Heart right ventricle (tissue), 16 donors: ENCODE measurements at regions not wholly inside any gene's neighbourhood (a gene's known extent, or its start where the extent isn't known, plus 50 kb on each side); places are given as distances from the start of the nearest gene placed in this dataset.

Experiments used
- ATAC-seq, 8 donors: fragments of 200-7000 bp; cut with Tn5 transposase; one replicate each; pipeline ENCODE4 v1.9.1; 2020; ENCODE audit warnings: mild to moderate bottlenecking in 8 of 8, moderate library complexity in 8 of 8, moderate number of reproducible peaks in 1 of 8
- DNase-seq, 2 donors: peaks; one replicate each; pipeline ENCODE4 v3.0.0-alpha.2; 2020
- H3K27ac ChIP-seq, 10 donors: fragments of 200-600 bp; sonication (generic) in 2 of 10; one replicate each; pipeline versions ENCODE4 v1.5.0 to v1.8.0; 2020 to 2022; ENCODE audit warnings: mild to moderate bottlenecking in 3 of 10
- H3K27me3 ChIP-seq, 7 donors: fragments of 200-600 bp; one replicate each; pipeline ENCODE4 v1.8.0; 2021 to 2022; ENCODE audit warnings: mild to moderate bottlenecking in 2 of 7
- H3K36me3 ChIP-seq, 9 donors: fragments of 200-600 bp; sonication (generic) in 1 of 9; one replicate each; pipeline versions ENCODE4 v1.5.0 to v1.8.0; 2020 to 2022; ENCODE audit warnings: mild to moderate bottlenecking in 2 of 9
- H3K4me1 ChIP-seq, 9 donors: fragments of 200-600 bp; sonication (generic) in 1 of 9; one replicate each; pipeline versions ENCODE4 v1.5.0 to v1.8.0; 2020 to 2022; ENCODE audit warnings: mild to moderate bottlenecking in 4 of 9
- H3K4me3 ChIP-seq, 10 donors: fragments of 200-600 bp; sonication (generic) in 2 of 10; one replicate each; pipeline versions ENCODE4 v1.5.0 to v1.8.0; 2020 to 2022; ENCODE audit warnings: mild to moderate bottlenecking in 7 of 10, moderate library complexity in 2 of 10
- H3K9me3 ChIP-seq, 11 donors: fragments of 200-600 bp in 10 of 11; sonication (generic) in 2 of 11; one replicate each; pipeline versions ENCODE4 v1.5.0 to v1.8.0; 2013 to 2022; ENCODE audit warnings: mild to moderate bottlenecking in 2 of 11, control low read depth in 1 of 11, moderate library complexity in 1 of 11
- WGBS, 2 donors: extraction: QIAGEN DNeasy Blood & Tissue Kit; methylation state at CpG; one replicate each; pipeline ENCODE4 v1.1.7; 2013; ENCODE audit warnings: inconsistent platforms in 1 of 2; 5-methylcytosine and 5-hydroxymethylcytosine counted together
- intact Hi-C, 10 donors: fragments of 100-400 bp; cut with DNase I; formaldehyde crosslinking; loops; one replicate each; pipeline versions ENCODE4 v1.11.1 to v1.14.2; 2022
- TF ChIP-seq, protein P1 (sequence below), 9 donors: fragments of 200-600 bp; sonication (generic) in 2 of 9; IDR thresholded peaks; one replicate each; pipeline versions ENCODE4 v1.5.0 to v1.8.0; 2021 to 2022; ENCODE audit warnings: antibody characterized with exemption in 9 of 9, mild to moderate bottlenecking in 5 of 9, moderate library complexity in 1 of 9
- donor health status: Arrhythmogenic right ventricular cardiomyopathy.
- donor health status: ischemic (EF 13 %, LVEDD 7.1; RV severe dilation, severe dysfunction).
- donor health status: healthy with polysubstance abuse.
- donor health status: DM: no; HTN: yes; CAD: no.
- donor health status: DM: no; HTN: no; CAD: no.
- donor health status: ischemic (EF 25% LVEDD 6.9; RV normal size, moderate dysfunction).
- donor health status: ischemic (EF 25% LVEDD 5.7; RV mildly dilated, moderate dysfunction).
- donor health status: healthy.
- donor health status: DM: yes; HTN: yes; CAD: no.
- donor health status: Ischemic cardiomyopathy.
- donor health status: ischemic (EF 35%, LVEDD 5.7; RV mildly dilated, moderate dysfunction).
- donor health status: nonischemic (EF 11% LVEDD 7.7; RV severe dilation, severe dysfunction).
- donor health status: DM: yes; HTN: yes; CAD: no.
- donor health status: PGD.
- donor health status: ischemic (EF 29% LVEDD 5.4; RV normal size, mild dysfunction).
- donor health status: nonischemic (EF 23%, LVEDD 6.1; RV moderate dilation, normal function).

DNA sequence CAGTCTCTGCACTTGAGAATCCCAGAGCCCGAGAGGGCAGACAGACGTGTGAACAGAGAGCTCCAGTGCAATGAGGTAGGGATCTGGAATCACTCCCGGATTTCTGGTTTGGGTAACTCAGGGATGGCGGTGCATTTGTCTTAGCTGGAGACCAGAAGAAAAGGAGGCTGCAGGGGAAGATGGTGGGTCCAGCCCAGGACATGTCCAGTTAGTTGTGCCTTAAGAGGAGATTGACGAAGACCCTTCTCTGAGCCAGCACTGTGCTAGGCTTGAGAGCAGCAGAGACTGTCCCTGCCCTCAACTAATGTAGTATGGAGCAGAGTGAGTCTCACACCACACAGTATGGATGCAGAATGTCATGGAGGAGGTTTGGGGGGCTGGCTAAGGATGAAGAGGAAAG, 150.6 kb upstream of the COPS8 start:
- H3K36me3 ChIP-seq: no peaks in the 10 kb centered on the region
- H3K27ac ChIP-seq: no peak overlapping the region
- DNase-seq (no peak), ATAC-seq (no peak)
- intact Hi-C loops: no loop called here
- 81 to 87% methylated on average over 5 of the region's 5 CpGs for WGBS, 2 donors
- no peaks in the 10 kb centered on the region for H3K4me1 ChIP-seq
- no peaks in the 10 kb centered on the region for H3K27me3 ChIP-seq
- no peaks in the 10 kb centered on the region for H3K9me3 ChIP-seq
- TF ChIP-seq, protein P1, sequence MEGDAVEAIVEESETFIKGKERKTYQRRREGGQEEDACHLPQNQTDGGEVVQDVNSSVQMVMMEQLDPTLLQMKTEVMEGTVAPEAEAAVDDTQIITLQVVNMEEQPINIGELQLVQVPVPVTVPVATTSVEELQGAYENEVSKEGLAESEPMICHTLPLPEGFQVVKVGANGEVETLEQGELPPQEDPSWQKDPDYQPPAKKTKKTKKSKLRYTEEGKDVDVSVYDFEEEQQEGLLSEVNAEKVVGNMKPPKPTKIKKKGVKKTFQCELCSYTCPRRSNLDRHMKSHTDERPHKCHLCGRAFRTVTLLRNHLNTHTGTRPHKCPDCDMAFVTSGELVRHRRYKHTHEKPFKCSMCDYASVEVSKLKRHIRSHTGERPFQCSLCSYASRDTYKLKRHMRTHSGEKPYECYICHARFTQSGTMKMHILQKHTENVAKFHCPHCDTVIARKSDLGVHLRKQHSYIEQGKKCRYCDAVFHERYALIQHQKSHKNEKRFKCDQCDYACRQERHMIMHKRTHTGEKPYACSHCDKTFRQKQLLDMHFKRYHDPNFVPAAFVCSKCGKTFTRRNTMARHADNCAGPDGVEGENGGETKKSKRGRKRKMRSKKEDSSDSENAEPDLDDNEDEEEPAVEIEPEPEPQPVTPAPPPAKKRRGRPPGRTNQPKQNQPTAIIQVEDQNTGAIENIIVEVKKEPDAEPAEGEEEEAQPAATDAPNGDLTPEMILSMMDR (IDR thresholded peaks at IDR 0.05): no peak
- H3K4me3 ChIP-seq: no peak overlapping the region

DNA sequence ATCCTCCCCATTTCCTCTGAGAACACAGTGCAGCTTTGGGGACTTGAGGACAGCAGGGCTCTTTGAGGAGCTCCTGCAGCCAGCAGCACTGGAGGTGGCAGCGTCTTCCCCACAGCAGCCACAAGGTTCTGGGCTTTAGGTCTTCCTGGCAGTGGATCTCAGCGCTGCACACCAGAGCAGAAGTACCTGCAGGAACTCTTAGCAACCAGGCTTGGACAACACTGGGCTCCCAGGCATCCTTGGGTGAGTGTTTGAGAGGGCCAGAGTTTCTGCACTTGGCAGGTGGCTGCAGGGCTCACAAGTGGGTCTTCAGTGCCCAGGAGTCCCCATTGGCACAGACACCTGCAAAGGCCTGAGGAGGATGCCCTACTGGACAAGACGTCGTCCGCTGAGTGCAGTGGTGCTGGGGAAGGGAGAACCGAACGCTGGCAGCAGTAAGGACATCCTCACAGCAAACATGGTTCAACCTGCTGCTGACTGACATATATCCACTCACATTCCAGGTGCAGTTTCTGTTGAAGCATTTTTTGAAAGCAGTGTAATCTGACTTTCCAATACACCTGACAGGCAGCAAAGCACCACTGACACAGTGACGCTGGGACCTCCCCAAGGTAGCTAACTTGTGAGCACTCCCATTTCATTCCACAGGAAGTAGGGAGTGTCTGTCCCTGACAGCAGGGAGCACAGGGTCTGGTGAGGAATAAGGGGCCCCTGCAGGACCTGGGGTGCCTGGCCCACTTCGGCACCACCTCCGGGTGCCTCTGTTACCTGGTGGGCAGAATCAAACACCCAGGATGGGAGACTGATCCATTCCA, 149.9 kb upstream of the COPS8 start:
- Histone ChIP-seq H3K36me3 (no peaks in the 10 kb centered on the region), H3K27ac (no peak overlapping the region), H3K27me3 (peaks cover 0 to 4% (median 0%) of the 10 kb centered on the region in 7 donors), H3K9me3 (no peaks in the 10 kb centered on the region), H3K4me3 (no peak overlapping the region), H3K4me1 (no peaks in the 10 kb centered on the region)
- DNase-seq (no peak), ATAC-seq (no peak)
- TF ChIP-seq, protein P1 (IDR thresholded peaks at IDR 0.05): no peak
- WGBS, 2 donors: 81 to 85% methylated on average over 10 of the region's 10 CpGs
- intact Hi-C loops: no loop called here

DNA sequence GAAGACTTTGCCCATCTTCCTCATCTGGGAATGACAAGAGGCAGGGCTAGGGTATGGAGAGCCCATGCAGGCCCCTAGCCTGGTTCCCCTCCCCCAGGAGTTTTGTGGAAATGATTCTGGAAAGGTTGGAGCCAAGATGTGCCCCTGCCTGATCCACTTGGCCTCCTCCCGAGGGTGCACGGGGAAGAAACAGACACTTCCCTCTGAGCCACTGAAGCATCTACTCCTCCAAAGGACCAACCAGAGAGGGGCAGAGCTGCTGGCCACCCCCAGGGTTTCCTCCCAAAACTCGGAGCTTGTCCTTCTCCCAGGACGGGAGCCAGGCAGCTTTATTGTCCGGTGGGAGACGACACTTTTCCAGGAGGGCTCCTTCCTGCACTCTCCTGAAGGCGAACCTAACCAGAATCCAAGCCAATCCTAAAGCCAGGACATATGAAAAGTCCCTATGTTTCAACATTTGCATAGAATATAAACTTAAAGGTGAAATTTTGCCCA, 149.2 kb upstream of the COPS8 start:
- TF ChIP-seq, protein P1 (IDR thresholded peaks at IDR 0.05): no peak
- no peak for DNase-seq
- WGBS, 2 donors: 74 to 77% methylated on average over 7 of the region's 7 CpGs
- Histone ChIP-seq H3K36me3 (no peaks in the 10 kb centered on the region), H3K9me3 (no peaks in the 10 kb centered on the region), H3K4me3 (no peak overlapping the region), H3K4me1 (no peaks in the 10 kb centered on the region), H3K27me3 (peaks cover 0 to 4% (median 0%) of the 10 kb centered on the region in 7 donors), H3K27ac (no peak overlapping the region)
- ATAC-seq: no peak
- intact Hi-C loops: no loop called here

DNA sequence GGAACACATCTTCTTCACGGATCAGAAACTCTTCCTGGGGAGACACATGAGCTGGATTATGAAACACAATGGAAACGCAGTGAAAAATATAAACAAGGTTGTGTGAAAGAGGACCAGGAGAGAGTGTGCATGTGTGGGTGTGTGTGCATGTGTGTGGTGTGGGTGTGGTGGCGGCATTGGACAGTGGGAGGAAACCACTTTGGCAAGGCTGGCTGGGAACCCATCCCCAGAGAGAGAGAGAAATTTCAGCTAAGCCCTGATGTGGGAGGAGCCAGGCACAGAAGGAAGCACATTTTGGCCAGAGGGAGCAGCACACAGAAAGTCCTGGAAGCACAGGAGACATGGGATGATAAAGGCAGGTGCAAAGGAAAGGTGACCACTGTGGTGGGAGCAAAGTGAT, 147.6 kb upstream of the COPS8 start:
- intact Hi-C loops: no loop called here
- H3K4me1 ChIP-seq: no peaks in the 10 kb centered on the region
- no peaks in the 10 kb centered on the region for H3K9me3 ChIP-seq
- H3K27me3 ChIP-seq: peaks cover 0 to 4% (median 0%) of the 10 kb centered on the region in 7 donors
- 72 to 86% methylated on average over 3 of the region's 3 CpGs for WGBS, 2 donors
- TF ChIP-seq, protein P1 (IDR thresholded peaks at IDR 0.05): no peak
- DNase-seq (no peak), ATAC-seq (peak in 1 of 8 donors; percentile 53)
- no peak overlapping the region for H3K4me3 ChIP-seq
- H3K36me3 ChIP-seq: no peaks in the 10 kb centered on the region
- H3K27ac ChIP-seq: no peak overlapping the region
